Putamen (tissue), 1 donor: ENCODE measurements at regions not wholly inside any gene's neighbourhood (a gene's known extent, or its start where the extent isn't known, plus 50 kb on each side); places are given as distances from the start of the nearest gene placed in this dataset.

Source experiments
- DNase-seq: peaks from one replicate; pipeline ENCODE4 v3.0.0-alpha.2; 2016; ENCODE audit warnings: low spot score

- DNase-seq = no peak
Measured at GRCh38 chr10:29113616-29113945, 175.3 kb upstream of the LYZL1 start.

GRCh38 chr10:29114141-29114540 is 174.7 kb upstream of the LYZL1 start:
- no peak for DNase-seq

- no peak for DNase-seq
Measured at GRCh38 chr10:29117781-29118180, 171.1 kb upstream of the LYZL1 start.

- DNase-seq = no peak
Measured at GRCh38 chr10:29119374-29119773, 169.5 kb upstream of the LYZL1 start.

GRCh38 chr10:29120216-29120615 is 168.7 kb upstream of the LYZL1 start:
- DNase-seq = no peak

- DNase-seq = no peak
Measured at GRCh38 chr10:29124864-29125263, 164.0 kb upstream of the LYZL1 start.

- no peak for DNase-seq
Measured at GRCh38 chr10:29127037-29127700, 161.7 kb upstream of the LYZL1 start.

GRCh38 chr10:29127731-29128130 is 161.1 kb upstream of the LYZL1 start:
- no peak for DNase-seq

- no peak for DNase-seq
Measured at GRCh38 chr10:29130190-29130673, 158.6 kb upstream of the LYZL1 start.

- DNase-seq = no peak
Measured at GRCh38 chr10:29131952-29132547, 156.8 kb upstream of the LYZL1 start.

- DNase-seq = no peak
Measured at GRCh38 chr10:29132551-29133111, 156.2 kb upstream of the LYZL1 start.

GRCh38 chr10:29135337-29135736 is 153.5 kb upstream of the LYZL1 start:
- no peak for DNase-seq

- DNase-seq = no peak
Measured at GRCh38 chr10:29136411-29136810, 152.5 kb upstream of the LYZL1 start.

- DNase-seq = no peak
Measured at GRCh38 chr10:29140151-29140550, 148.7 kb upstream of the LYZL1 start.

- no peak for DNase-seq
Measured at GRCh38 chr10:29140991-29141390, 147.9 kb upstream of the LYZL1 start.

GRCh38 chr10:29141761-29142160 is 147.1 kb upstream of the LYZL1 start:
- DNase-seq = no peak

GRCh38 chr10:29142516-29143314 is 146.2 kb upstream of the LYZL1 start:
- no peak for DNase-seq

- no peak for DNase-seq
Measured at GRCh38 chr10:29144126-29144525, 144.7 kb upstream of the LYZL1 start.

GRCh38 chr10:29146311-29147100 is 142.4 kb upstream of the LYZL1 start:
- DNase-seq = no peak

GRCh38 chr10:29150010-29150409 is 138.9 kb upstream of the LYZL1 start:
- no peak for DNase-seq

GRCh38 chr10:29151005-29151404 is 137.9 kb upstream of the LYZL1 start:
- DNase-seq = no peak

GRCh38 chr10:29157321-29157720 is 131.5 kb upstream of the LYZL1 start:
- peak; percentile 59 for DNase-seq
